Activated CD8-positive, alpha-beta T cell treated with anti-CD3 and anti-CD28 coated beads, Interleukin-2, amount 10 ng/mL, durations not matched to agents 7 days and 5 days (primary cell): ENCODE measurements at regions not wholly inside any gene's neighbourhood (a gene's known extent, or its start where the extent isn't known, plus 50 kb on each side); places are given as distances from the start of the nearest gene placed in this dataset.
A peak's percentile ranks its signal among the peaks of the same experiment; 100 is the strongest.

ENCODE experiments used
- ATAC-seq: fragments of 150-1000 bp; cut with Tn5 transposase; one replicate; pipeline ENCODE4 v1.10.0; 2021; ENCODE audit warnings: moderate library complexity
- CTCF ChIA-PET: fragments of 350-600 bp; sonication (Branson Sonifier 250); formaldehyde crosslinking; loops from one replicate; lab custom pipeline; 2021; ENCODE audit warnings: antibody characterized with exemption; lab: Charles Lee
- POLR2A ChIA-PET: fragments of 350-600 bp; sonication (Branson Sonifier 250); formaldehyde crosslinking; loops from one replicate; lab custom pipeline; 2021; ENCODE audit warnings: antibody characterized with exemption; lab: Charles Lee
- DNase-seq: peaks from one replicate; pipeline ENCODE4 v3.0.0-alpha.2; 2020
- H3K27ac Mint-ChIP-seq: one replicate; pipeline ENCODE4 v1.8.0; 2021; ENCODE audit warnings: mild to moderate bottlenecking, mixed read lengths
- H3K27me3 Mint-ChIP-seq: one replicate; pipeline ENCODE4 v1.8.0; 2021; ENCODE audit warnings: low read depth, mixed read lengths
- H3K36me3 Mint-ChIP-seq: one replicate; pipeline ENCODE4 v1.8.0; 2021; ENCODE audit warnings: low read depth, mixed read lengths
- H3K4me1 Mint-ChIP-seq: one replicate; pipeline ENCODE4 v1.8.0; 2021; ENCODE audit warnings: low read depth, mixed read lengths
- H3K4me3 Mint-ChIP-seq: one replicate; pipeline ENCODE4 v1.8.0; 2021; ENCODE audit warnings: mild to moderate bottlenecking, mixed read lengths
- H3K9me3 Mint-ChIP-seq: one replicate; pipeline ENCODE4 v1.8.0; 2022; ENCODE audit warnings: mixed read lengths; ENCODE audit not compliant: insufficient read depth

- POLR2A ChIA-PET, result no interaction called here
These were observed 142.9 kb upstream of the GYPC start for GRCh38 chr2:126513033-126513432.

GRCh38 chr2:126515471-126515870 lies 140.5 kb upstream of the GYPC start:
- H3K9me3 Mint-ChIP-seq, result no peaks in the 10 kb centered on the region
- H3K36me3 Mint-ChIP-seq, result no peaks in the 10 kb centered on the region
- H3K27ac Mint-ChIP-seq, result no peak overlapping the region
- no peak overlapping the region for H3K4me3 Mint-ChIP-seq
- DNase-seq, result no peak
- no peak for ATAC-seq
- peaks cover 3% of the 10 kb centered on the region for H3K27me3 Mint-ChIP-seq
- ChIA-PET POLR2A (no interaction called here), CTCF (no interaction called here)
- H3K4me1 Mint-ChIP-seq, result no peaks in the 10 kb centered on the region

More at GRCh38 chr2:126513033-126513432, 142.9 kb upstream of the GYPC start:
- Mint-ChIP-seq H3K36me3 (no peaks in the 10 kb centered on the region), H3K9me3 (no peaks in the 10 kb centered on the region), H3K27ac (no peak overlapping the region), H3K4me1 (no peaks in the 10 kb centered on the region), H3K4me3 (no peak overlapping the region), H3K27me3 (no peaks in the 10 kb centered on the region)
- CTCF ChIA-PET, result no interaction called here
- no peak for DNase-seq
- no peak for ATAC-seq

GRCh38 chr2:126518196-126518595 lies 137.8 kb upstream of the GYPC start:
- no peak for DNase-seq
- Mint-ChIP-seq H3K4me3 (no peak overlapping the region), H3K27ac (no peak overlapping the region), H3K27me3 (peaks cover 3% of the 10 kb centered on the region), H3K4me1 (no peaks in the 10 kb centered on the region), H3K9me3 (no peaks in the 10 kb centered on the region), H3K36me3 (no peaks in the 10 kb centered on the region)
- CTCF ChIA-PET, result interaction anchor here (1.3 to 1.6 kb wide), 2 partner anchors 10 to 258 kb away, joined by 4 to 6 read pairs; no protein-coding TSS in a partner anchor
- POLR2A ChIA-PET, result no interaction called here
- no peak for ATAC-seq

- ChIA-PET POLR2A (interaction anchor here (0.6 to 0.8 kb wide), 4 partner anchors 18 to 251 kb away, joined by 3 to 4 read pairs (median 4); no protein-coding TSS in a partner anchor), CTCF (interaction anchor here (0.7 to 6.6 kb wide), 42 partner anchors 9 to 443 kb away, joined by 3 to 131 read pairs (median 4); no protein-coding TSS in a partner anchor)
- Mint-ChIP-seq H3K9me3 (no peaks in the 10 kb centered on the region), H3K36me3 (no peaks in the 10 kb centered on the region), H3K27ac (no peak overlapping the region), H3K4me3 (no peak overlapping the region), H3K4me1 (no peaks in the 10 kb centered on the region), H3K27me3 (peaks cover 4% of the 10 kb centered on the region)
- ATAC-seq (peak; percentile 78), DNase-seq (peak; percentile 81)
These were observed 128.0 kb upstream of the GYPC start for GRCh38 chr2:126527836-126528490.

GRCh38 chr2:126531029-126531428 lies 124.9 kb upstream of the GYPC start:
- POLR2A ChIA-PET, result no interaction called here
- Mint-ChIP-seq H3K4me1 (peaks cover 12% of the 10 kb centered on the region), H3K4me3 (no peak overlapping the region), H3K9me3 (no peaks in the 10 kb centered on the region), H3K27me3 (no peaks in the 10 kb centered on the region), H3K27ac (no peak overlapping the region), H3K36me3 (no peaks in the 10 kb centered on the region)
- CTCF ChIA-PET, result interaction anchor here (6.6 kb wide), 1 partner anchor 247 kb away, joined by 131 read pairs; no protein-coding TSS in a partner anchor
- ATAC-seq (no peak), DNase-seq (no peak)

GRCh38 chr2:126534478-126534877 lies 121.5 kb upstream of the GYPC start:
- CTCF ChIA-PET, result interaction anchor here (1.3 kb wide), 1 partner anchor 437 kb away, joined by 3 read pairs; no protein-coding TSS in a partner anchor
- POLR2A ChIA-PET, result interaction anchor here (1.2 kb wide), 1 partner anchor 123 kb away, joined by 3 read pairs; no protein-coding TSS in a partner anchor
- peaks cover under 1% of the 10 kb centered on the region for H3K27me3 Mint-ChIP-seq
- no peaks in the 10 kb centered on the region for H3K36me3 Mint-ChIP-seq
- no peaks in the 10 kb centered on the region for H3K9me3 Mint-ChIP-seq
- peak overlapping the region; percentile 71 for H3K27ac Mint-ChIP-seq
- H3K4me3 Mint-ChIP-seq, result no peak overlapping the region
- peaks cover 12% of the 10 kb centered on the region for H3K4me1 Mint-ChIP-seq
- no peak for ATAC-seq
- DNase-seq, result peak; percentile 42

- ATAC-seq, result no peak
- H3K9me3 Mint-ChIP-seq, result no peaks in the 10 kb centered on the region
- no peaks in the 10 kb centered on the region for H3K36me3 Mint-ChIP-seq
- H3K27ac Mint-ChIP-seq, result no peak overlapping the region
- CTCF ChIA-PET, result interaction anchor here (1.3 kb wide), 1 partner anchor 437 kb away, joined by 3 read pairs; no protein-coding TSS in a partner anchor
- peaks cover 7% of the 10 kb centered on the region for H3K27me3 Mint-ChIP-seq
- no peak for DNase-seq
- no peak overlapping the region for H3K4me3 Mint-ChIP-seq
- peaks cover 12% of the 10 kb centered on the region for H3K4me1 Mint-ChIP-seq
- POLR2A ChIA-PET, result interaction anchor here (1.2 kb wide), 1 partner anchor 122 kb away, joined by 3 read pairs; no protein-coding TSS in a partner anchor
These were observed 120.5 kb upstream of the GYPC start for GRCh38 chr2:126535408-126535807.

- DNase-seq (no peak), ATAC-seq (no peak)
- H3K4me1 Mint-ChIP-seq, result peaks cover 12% of the 10 kb centered on the region
- H3K4me3 Mint-ChIP-seq, result no peak overlapping the region
- H3K9me3 Mint-ChIP-seq, result no peaks in the 10 kb centered on the region
- H3K27ac Mint-ChIP-seq, result no peak overlapping the region
- peaks cover 7% of the 10 kb centered on the region for H3K27me3 Mint-ChIP-seq
- POLR2A ChIA-PET, result no interaction called here
- no peaks in the 10 kb centered on the region for H3K36me3 Mint-ChIP-seq
- CTCF ChIA-PET, result interaction anchor here (0.6 kb wide), 1 partner anchor 9 kb away, joined by 3 read pairs; no protein-coding TSS in a partner anchor
These were observed 119.3 kb upstream of the GYPC start for GRCh38 chr2:126536605-126537200.

GRCh38 chr2:126539101-126539500 lies 116.9 kb upstream of the GYPC start:
- Mint-ChIP-seq H3K4me1 (peaks cover 9% of the 10 kb centered on the region), H3K9me3 (peaks cover 11% of the 10 kb centered on the region), H3K36me3 (no peaks in the 10 kb centered on the region), H3K27me3 (peaks cover 7% of the 10 kb centered on the region), H3K27ac (no peak overlapping the region), H3K4me3 (no peak overlapping the region)
- ATAC-seq, result no peak
- DNase-seq, result no peak
- ChIA-PET CTCF (interaction anchor here (1.4 kb wide), 1 partner anchor 11 kb away, joined by 5 read pairs; no protein-coding TSS in a partner anchor), POLR2A (no interaction called here)

GRCh38 chr2:126542247-126542646 lies 113.7 kb upstream of the GYPC start:
- ChIA-PET POLR2A (no interaction called here), CTCF (no interaction called here)
- no peak for ATAC-seq
- DNase-seq, result no peak
- Mint-ChIP-seq H3K4me3 (no peak overlapping the region), H3K27ac (no peak overlapping the region), H3K27me3 (peaks cover 11% of the 10 kb centered on the region), H3K9me3 (peaks cover 11% of the 10 kb centered on the region), H3K36me3 (no peaks in the 10 kb centered on the region), H3K4me1 (no peaks in the 10 kb centered on the region)

GRCh38 chr2:126543081-126543480 lies 112.9 kb upstream of the GYPC start:
- H3K27me3 Mint-ChIP-seq, result peaks cover 11% of the 10 kb centered on the region
- no peak overlapping the region for H3K4me3 Mint-ChIP-seq
- no peak for DNase-seq
- no peaks in the 10 kb centered on the region for H3K4me1 Mint-ChIP-seq
- no peaks in the 10 kb centered on the region for H3K36me3 Mint-ChIP-seq
- ChIA-PET POLR2A (no interaction called here), CTCF (no interaction called here)
- H3K27ac Mint-ChIP-seq, result no peak overlapping the region
- H3K9me3 Mint-ChIP-seq, result peaks cover 11% of the 10 kb centered on the region
- no peak for ATAC-seq

- no peak overlapping the region for H3K4me3 Mint-ChIP-seq
- no peak overlapping the region for H3K27ac Mint-ChIP-seq
- DNase-seq, result no peak
- H3K9me3 Mint-ChIP-seq, result no peaks in the 10 kb centered on the region
- H3K4me1 Mint-ChIP-seq, result no peaks in the 10 kb centered on the region
- no peaks in the 10 kb centered on the region for H3K36me3 Mint-ChIP-seq
- ChIA-PET POLR2A (no interaction called here), CTCF (no interaction called here)
- no peak for ATAC-seq
- peaks cover 8% of the 10 kb centered on the region for H3K27me3 Mint-ChIP-seq
These were observed 97.9 kb upstream of the GYPC start for GRCh38 chr2:126558029-126558428.
